GM19351 (cell line): ENCODE measurements at regions not wholly inside any gene's neighbourhood (a gene's known extent, or its start where the extent isn't known, plus 50 kb on each side); places are given as distances from the start of the nearest gene placed in this dataset.

Experiments used
- ATAC-seq: cut with Tn5 transposase; IDR thresholded peaks from one replicate; pipeline ENCODE4 v1.9.1; 2021; ENCODE audit warnings: mild to moderate bottlenecking, moderate library complexity; ENCODE audit not compliant: unreplicated experiment

DNA sequence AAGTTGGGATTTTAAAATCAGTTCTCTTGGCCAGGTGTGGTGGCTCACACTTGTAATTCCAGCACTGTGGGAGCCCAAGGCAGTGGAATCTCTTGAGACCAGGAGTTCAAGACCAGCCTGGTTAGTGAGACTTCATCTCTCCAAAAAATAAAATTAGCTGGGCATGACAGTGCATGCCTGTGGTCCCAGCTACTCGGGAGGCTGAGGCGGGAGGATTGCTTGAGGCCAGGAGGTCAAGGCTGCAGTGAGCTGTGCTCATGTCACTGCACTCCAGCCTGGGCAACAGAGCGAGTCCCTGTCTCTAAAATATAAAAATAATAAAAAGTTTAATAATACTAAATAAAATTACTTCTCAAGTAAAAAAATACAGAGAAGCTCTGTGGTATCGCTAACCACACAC is 77.5 kb downstream of the FOXA2 start:
- ATAC-seq: no peak

DNA sequence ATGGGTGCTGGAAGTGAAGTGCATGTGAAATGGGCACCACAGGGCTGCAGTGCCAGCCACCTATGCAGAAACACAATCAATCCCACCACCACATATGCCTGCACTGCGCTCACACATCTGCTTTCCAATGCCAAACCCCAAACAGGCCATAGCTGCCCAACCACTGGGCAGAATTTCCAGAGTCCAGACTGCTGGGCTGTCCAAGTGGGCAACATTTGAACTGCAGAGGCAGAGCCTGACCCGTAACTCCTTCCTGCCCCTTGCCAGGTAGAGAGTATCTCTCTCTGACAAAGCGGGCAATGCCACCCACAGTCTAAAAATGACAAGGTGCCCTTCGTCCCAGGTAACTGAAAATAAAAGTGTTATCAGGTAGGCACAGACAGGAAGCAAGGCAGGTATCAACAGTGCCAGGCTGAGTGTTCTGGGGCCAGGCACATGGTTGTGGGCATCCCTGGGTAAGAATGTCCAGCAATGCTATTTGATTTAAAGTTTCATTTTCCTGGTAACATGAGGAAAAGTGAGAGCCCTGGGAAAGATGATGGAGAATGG is 79.5 kb downstream of the FOXA2 start:
- no peak for ATAC-seq

DNA sequence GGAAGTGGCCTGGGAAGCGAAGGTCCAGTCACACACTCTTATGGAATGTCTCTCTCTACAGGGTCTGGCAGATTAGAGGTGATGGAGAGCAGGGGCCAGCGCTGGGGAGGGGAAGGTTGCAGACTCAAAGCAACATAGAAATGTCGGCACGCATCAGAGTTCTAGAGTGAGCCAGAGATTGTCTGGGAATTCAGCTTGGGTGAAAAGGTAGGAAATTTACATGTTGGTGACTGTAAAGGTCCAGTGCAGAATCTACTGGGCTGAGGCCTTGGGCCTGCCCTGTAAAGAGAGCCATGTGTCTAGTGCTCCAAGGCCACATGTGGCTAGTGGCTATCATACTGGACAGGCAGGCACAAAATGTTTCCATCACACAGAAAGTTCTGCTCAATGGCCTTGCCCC is 80.8 kb downstream of the FOXA2 start:
- ATAC-seq: no peak

DNA sequence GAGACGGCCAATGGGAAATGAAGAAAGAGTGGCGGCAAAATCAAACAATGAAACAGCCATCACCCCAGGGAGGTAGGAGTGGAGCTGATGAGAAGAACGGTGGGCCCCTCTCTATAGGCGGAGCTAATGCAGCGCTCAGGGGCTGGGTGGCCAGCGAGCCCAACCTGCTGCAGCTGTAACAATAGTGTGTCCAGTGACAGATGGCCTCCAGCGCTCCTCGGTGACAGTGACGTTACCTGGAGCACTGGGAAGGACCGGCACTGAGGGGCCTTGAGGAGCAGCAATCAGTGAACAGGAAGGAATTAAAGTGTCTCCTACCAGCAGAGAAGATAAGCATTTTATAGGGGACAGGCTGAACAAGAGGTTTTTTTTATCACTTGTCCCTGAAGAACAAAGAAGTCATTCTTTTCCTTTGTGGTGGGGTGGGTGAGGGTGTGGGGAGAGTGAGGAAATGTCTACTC is 81.6 kb downstream of the FOXA2 start:
- no peak for ATAC-seq

DNA sequence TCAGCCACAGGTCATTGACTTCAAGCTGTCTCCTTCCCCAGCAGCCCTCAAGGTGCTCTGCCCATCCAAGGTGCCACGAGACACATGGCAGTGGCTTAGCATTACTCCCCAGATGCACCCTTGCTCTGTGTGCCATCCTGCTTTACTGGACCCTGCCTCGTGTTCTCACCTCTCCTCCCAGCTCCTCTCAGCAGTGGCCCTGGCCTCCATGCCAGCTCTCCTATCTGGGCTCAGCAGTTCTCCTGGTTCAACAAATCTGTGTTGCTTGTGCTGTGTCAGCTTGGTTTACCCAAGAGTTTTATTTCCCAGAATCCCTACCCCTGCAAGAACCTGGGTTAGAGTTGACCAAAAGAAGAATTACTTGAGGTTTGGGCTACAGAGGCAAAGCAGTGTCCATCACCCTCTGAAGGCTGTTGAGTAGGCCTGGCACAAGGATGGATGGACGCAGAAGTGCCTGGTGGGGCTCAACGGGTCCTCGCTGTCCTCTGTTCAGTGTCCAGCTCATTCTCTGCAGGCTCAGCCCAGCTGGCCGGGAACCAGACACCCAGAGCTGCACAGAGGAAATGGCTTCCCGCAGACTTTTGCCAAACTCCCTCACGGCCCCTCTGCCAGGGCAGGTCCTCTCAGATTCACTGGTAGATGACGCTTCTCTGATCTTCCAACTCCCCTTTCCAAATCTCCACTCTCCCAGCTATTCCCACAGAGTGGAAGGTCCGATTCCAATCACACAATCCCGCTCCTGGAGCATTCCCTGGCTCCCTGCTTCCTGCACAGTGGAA is 82.6 kb downstream of the FOXA2 start:
- no peak for ATAC-seq

DNA sequence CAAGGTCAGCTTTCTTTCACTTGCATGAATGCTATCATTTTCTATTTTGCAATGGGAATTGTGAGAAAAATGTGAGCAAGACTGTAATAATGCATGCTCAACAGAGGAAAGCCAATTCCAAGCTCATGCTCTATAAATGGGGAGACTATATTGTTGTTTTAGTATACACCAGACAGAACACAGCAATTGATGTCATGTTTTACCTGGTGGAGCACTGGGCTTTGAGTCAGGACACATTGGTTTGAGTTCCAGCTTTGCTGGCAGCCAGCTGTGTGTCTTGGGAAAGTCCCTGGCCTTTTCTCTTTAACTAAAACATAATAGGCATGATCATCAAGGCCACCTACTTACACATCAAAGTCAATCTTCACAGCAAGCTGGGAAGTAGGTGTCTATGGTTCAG is 83.3 kb downstream of the FOXA2 start:
- no peak for ATAC-seq

DNA sequence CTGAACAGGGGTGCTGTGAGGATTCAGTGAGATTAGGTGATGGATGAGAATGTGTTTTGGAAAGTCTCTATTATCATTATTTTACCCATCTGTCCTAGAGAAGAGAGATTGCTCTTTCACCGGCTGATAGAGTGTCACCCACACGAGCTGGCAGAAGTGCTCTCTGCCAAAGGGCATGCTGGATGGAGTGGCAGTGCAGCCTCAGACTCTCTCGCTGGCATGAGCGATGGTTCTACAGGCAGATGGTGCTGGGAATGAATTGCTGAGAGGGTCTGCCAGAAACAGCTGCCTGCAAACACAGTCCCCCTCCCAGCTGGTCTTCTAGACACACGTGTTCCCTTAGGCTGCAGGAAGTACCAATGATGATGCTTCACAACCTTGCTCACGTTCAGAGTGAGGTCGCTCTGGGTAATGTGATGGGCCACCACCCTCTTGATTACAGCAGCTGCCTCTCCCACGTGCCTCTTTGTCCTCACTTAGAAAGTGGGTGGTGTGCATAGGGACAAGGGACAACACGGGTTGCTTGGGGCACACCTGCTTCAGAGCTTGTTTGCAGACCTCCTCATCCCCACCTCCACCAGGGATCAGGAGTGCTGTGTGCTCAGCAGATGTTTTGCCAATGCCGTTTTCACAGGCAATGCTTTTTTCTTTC is 84.7 kb downstream of the FOXA2 start:
- no peak for ATAC-seq

DNA sequence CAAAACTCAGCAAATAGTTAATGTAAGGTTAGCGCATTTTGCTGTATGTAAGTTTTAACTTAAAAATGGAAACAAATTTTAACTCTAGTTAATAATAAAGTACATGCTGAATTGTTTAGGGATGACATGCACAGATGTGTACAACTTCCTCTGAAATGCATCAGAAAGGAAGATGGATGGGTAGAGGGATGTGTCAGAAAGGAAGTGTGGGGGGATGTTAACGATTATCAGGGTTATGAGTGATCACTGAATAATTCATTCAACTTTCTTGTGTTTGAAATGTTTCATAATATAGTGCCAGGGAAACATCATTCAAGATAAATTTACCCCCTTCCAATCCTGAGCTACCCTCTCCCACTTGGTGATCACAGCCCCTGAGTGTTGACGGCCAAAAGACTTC is 87.6 kb downstream of the FOXA2 start:
- no peak for ATAC-seq

DNA sequence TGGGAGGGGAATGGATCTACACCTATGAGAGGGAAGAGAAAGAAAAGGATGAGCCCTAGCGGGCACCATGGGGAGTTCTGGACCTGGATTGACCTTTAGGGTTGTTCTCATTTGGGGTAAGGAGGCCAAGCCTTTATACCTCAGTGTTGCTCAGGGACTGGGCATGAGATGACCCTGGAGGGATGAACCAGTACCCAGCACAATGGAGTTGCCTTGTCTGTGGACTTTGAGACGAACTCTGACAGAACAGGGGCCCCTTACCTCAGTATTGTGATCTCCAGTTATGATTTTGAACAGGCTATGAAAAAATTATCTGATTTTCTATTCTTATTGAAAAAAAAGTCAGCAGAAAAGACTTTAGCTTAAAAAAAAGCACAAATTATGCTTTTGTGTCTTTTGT is 88.6 kb downstream of the FOXA2 start:
- ATAC-seq: no peak

DNA sequence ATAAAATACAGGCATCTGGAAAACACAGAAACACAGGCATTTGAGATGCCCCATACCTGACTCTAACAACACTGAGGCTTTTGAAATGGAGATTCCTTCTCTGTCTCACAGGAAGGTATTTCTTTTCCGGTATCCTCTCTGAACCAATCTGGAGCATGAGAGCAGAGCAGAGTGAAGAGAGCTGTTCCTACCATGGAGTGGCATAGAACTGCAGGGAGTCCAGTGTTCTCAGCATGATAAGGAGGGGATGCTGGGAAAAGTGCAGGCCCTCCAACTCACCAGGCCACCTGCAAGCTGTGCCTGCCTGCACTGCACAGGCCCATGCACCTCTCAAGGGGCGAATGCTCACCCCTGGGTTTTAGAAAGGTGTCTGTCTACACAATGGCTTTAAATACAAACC is 89.2 kb downstream of the FOXA2 start:
- no peak for ATAC-seq

DNA sequence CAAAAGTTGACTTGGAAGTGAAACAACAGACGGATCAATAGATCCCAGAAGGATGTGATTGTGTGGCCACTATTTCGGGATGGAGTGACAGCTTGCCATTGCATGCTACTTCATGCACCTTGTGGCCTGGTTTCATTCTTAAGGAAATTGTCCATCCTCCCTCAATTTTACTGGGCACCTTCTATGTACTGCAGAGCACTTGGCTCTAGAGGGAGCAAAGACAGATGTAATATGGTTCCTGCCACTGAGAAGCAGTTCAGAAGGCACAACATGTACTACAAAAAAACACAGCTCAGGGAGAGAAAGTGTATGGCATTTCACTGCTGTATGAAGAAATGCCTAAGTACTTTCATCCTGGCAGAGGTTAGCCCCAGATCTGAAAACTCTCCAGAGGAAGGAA is 91.9 kb downstream of the FOXA2 start:
- no peak for ATAC-seq

DNA sequence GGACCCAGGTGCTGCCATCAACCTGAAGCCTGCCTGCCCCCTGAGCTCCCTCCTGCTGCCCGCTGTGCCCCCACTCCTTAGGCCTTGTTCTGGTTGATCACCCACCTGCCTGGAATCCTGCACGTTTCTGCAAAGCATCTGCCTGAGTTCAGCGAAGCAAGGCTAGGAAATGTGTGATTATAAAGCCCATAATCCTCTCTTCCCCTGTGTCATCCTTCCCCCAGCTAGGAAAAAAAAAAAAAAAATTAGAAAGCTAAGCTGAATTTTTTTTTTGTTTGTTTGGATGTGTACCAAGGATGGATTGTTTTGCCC is 93.2 kb downstream of the FOXA2 start:
- ATAC-seq: no peak

DNA sequence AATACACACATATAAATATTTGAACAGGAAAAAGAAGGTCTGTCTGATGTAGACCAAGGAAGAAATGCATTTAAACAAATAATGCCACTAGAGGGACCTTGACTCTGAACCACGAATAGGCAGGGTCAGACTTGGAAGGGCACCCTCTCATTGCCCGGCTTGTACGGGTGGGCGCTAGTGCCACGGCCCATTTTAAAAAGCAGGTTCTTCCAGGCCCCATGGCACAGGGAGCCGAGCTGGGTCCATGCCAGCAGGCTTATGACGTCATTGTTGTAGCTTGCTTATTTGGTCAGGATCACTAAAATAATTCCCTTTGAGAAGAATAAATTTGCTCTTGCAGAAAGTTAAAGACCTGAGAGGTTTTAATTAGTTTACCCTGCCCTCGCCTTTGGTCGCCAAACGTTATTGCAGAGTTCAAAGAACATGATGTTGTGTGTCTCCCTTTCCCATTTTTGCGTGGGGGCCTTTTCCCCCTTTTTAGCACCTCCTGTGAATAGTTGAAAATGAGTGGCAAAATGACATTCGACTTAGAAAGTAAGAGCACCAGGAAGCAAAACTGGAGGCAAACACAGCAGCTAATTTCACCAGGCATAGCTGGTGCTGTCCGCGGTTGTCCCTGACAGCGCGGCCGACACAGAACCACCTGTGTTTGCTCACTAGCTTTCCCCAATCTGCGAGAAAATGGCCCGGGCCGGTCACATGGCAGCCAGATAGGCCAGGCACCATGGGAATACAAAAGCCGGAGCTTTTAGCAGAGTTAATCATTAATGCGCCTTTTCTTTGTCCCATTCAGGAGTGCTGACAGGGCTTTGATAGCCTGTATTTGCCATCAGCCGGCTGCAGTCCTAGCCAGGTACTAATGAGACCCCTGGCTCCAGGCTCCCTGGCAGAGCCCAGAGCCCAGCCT is 93.8 kb downstream of the FOXA2 start:
- ATAC-seq: no peak

DNA sequence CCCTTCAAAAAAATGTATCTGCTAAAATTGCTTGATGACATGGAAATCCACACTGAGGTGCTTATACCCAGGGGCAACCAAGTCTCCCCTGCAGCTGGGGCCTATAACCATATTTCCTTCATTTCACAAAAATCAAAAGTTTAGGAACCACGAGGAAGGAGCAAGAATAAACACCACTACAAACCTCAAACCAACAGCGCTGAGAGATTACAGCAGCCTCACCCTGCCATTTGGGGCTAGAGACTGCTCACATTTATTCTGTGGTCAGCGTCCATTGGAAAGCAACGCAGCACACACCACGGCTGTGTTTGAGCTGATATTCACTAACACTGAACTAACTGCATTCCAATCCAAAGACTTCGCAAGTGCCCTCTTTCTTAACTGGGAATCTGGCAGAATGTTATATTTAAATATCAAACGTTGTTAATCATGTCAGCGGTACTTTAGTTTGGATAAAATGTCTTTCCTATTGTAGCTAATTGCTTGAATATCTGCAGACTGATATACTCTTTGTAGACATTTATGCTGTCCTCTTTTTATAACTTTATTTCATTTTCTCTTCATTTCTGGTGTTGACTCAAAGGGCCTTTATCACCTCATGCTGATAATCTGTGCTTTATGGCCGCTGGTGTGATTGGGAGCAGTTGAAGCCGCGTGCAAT is 94.6 kb downstream of the FOXA2 start:
- no peak for ATAC-seq

DNA sequence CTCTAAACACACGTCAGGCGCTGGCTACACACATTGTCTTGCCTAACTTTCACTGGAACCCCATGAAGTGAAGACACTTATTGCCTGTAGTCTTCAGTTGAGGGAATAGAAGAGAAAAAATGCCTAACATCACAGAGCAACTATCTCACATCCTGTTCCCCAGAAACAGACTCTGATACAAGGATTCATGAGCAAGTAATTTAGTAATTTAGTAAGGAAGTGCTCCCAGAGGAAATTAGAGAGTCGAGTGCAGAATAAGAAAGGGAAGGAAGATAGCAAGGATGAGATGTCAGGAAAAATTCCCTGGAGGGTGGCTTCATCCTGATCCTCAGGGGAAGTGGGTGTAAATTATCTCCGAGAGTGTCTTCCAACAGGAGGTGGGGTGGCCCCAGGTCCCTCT is 104.0 kb downstream of the FOXA2 start:
- ATAC-seq: no peak

DNA sequence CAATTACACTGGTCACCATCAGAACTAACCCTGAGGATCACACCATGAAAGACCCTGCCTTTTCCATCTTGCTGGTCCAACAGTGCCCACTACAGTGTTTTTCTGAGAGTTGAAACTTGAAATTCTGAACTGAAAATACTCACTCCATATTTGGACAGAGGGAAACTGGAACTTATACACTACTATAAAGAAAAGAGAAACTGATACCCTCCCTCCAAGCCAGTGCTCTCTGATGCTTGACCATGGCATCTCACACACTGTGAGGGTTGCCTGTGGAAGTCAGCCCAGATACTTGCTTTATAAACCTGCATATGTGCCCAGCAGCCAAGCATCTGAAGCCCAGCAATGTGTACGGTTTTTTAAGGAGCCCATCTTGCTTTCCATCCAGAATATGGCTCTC is 108.7 kb downstream of the FOXA2 start:
- peak; percentile 97 for ATAC-seq

DNA sequence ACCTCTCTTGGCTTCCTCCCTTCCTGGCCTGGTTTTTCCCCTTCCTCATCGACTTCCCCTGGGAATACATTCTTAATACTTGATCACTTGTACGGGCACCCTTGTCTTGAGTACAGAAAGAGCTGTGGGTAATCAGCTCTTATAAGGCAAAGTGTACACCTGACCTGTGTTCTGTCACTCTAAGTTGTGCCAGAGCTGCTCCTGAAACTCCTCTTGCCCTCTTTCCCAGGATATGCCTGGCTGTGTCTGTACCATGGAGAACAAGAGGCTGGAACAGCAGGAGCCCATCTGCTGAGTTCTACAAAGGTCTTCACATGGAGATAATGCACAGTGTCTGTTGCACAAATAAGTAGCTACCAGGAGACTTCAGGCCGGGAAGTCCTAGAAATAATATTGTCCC is 110.1 kb downstream of the FOXA2 start:
- ATAC-seq: no peak

DNA sequence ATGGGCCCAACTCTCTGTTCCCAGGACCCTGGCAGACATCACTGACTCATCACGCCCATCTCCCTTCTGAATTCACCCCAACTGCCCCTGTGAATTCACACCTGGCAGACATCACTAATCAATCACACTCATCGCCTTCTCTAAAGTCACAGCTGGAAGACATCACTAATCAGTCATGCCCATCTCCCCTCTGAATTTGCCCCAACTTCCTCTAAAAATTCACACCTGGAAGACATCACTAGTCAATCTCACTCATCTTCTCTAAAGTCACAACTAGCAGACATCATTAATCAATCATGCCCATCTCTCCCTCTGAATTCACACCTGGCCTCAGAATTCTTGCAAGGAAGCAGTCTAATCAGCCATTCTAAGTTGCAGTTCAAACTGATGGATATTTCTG is 111.1 kb downstream of the FOXA2 start:
- no peak for ATAC-seq

DNA sequence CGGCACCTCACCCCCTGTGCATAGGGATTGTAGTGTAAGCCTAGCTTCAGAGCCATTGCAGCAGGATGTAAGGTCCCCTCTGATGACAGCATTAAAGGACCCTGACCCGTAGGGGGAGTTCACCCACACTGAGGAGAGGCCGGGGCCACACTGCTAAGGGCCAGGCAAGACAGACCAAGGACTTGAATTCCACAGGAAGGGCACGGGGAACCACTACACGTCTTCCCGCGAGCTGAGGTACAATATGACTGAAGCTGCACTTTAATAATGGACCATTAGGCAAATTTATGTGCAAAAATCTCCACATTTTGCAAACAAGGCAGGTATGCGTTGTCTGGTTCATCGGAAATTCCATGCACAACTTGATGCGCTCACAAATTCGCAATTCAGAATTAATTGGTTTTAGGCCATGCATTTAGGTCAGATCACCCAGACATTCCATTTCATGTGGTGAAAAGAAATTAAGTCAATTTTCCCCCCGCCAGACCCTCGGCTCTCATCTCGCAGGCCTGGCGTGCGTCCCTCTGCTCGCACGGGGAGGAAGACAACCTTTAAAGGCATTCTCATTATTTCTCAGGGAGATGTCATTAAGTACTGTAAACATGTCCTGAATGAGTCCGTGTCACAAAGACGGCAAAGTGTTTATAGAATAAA is 111.8 kb downstream of the FOXA2 start:
- no peak for ATAC-seq

DNA sequence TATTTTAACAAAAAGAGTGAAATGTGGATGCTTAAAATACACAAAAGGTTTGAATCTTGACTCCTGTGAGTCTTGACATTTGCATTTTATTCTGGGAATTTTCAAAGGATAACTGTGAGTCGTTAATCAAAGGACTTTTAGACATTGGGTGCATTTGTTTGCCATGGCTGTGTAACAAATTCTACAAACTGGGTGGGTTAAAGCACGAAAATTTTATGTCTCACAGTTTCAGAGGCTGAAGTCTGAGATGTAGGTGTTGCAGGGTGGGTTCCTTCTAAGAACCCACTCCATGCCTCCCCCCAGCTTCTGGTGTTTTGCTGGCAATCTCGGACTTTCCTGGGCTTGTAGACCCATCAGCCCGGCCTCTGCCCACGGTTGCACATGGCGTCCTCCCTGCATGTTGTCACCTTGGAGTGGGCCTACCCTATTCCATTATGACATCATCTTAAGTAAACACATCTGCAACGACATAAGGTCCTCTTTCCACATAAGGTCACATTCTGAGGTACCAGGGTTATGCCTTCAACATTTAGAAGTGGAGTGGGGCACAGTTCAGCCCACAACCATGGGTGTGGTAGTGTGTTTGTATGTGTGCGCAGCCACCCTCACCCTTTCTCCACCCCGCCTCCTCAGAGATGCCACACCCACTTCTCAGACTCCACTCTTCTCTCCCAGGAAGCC is 113.1 kb downstream of the FOXA2 start:
- ATAC-seq: no peak
